Karpas-422 (cell line): ENCODE measurements at regions not wholly inside any gene's neighbourhood (a gene's known extent, or its start where the extent isn't known, plus 50 kb on each side); places are given as distances from the start of the nearest gene placed in this dataset.

Source experiments
- DNase-seq: peaks from one replicate; pipeline ENCODE4 v3.0.0-alpha.2; 2015
- H2AFZ ChIP-seq: fragments of 200-600 bp; sonication (generic); 2 replicates; pipeline ENCODE4 v1.6.1; 2014; ENCODE audit warnings: antibody characterized with exemption, low read length, mixed read lengths
- H3K27ac ChIP-seq: fragments of 200-600 bp; sonication (generic); 2 replicates; pipeline ENCODE4 v1.5.1; 2014; ENCODE audit warnings: mild to moderate bottlenecking, low read length, moderate library complexity
- H3K27me3 ChIP-seq: fragments of 200-600 bp; sonication (generic); 2 replicates; pipeline ENCODE4 v1.6.1; 2014; ENCODE audit warnings: low read length, mixed read lengths
- H3K36me3 ChIP-seq: fragments of 200-600 bp; sonication (generic); 2 replicates; pipeline ENCODE4 v1.6.1; 2014; ENCODE audit warnings: low read length, mixed read lengths; ENCODE audit not compliant: insufficient read depth
- H3K4me1 ChIP-seq: fragments of 200-600 bp; sonication (generic); 2 replicates; pipeline ENCODE4 v1.6.1; 2014; ENCODE audit warnings: mild to moderate bottlenecking, low read length, mixed read lengths
- H3K4me2 ChIP-seq: fragments of 200-600 bp; sonication (generic); 2 replicates; pipeline ENCODE4 v1.6.1; 2014; ENCODE audit warnings: low read length, low read depth, mild to moderate bottlenecking; ENCODE audit not compliant: poor library complexity, severe bottlenecking
- H3K4me3 ChIP-seq: fragments of 200-600 bp; sonication (generic); 2 replicates; pipeline ENCODE4 v1.5.1; 2014; ENCODE audit warnings: mild to moderate bottlenecking, antibody characterized with exemption, low read length, mixed read lengths
- H3K79me2 ChIP-seq: fragments of 200-600 bp; sonication (generic); 2 replicates; pipeline ENCODE4 v1.6.1; 2014; ENCODE audit warnings: mild to moderate bottlenecking, low read length, mixed read lengths
- H3K9ac ChIP-seq: fragments of 200-600 bp; sonication (generic); 2 replicates; pipeline ENCODE4 v1.6.0; 2014; ENCODE audit warnings: low read length
- H3K9me2 ChIP-seq: fragments of 200-600 bp; sonication (generic), shearing (Covaris generic); replicated peaks from 2 replicates; pipeline ENCODE4 v1.6.0; 2014; ENCODE audit warnings: mild to moderate bottlenecking, low read length, moderate library complexity; ENCODE audit not compliant: insufficient read depth
- H3K9me3 ChIP-seq: fragments of 300-700, 200-600 bp; sonication (generic); 2 replicates; pipeline ENCODE4 v1.6.1; 2014; ENCODE audit warnings: low read length, mixed read lengths
- H4K20me1 ChIP-seq: fragments of 200-600 bp; sonication (generic); 2 replicates; pipeline ENCODE4 v1.6.1; 2014; ENCODE audit warnings: mild to moderate bottlenecking, antibody characterized with exemption, low read length, low read depth; ENCODE audit not compliant: insufficient read depth

DNA sequence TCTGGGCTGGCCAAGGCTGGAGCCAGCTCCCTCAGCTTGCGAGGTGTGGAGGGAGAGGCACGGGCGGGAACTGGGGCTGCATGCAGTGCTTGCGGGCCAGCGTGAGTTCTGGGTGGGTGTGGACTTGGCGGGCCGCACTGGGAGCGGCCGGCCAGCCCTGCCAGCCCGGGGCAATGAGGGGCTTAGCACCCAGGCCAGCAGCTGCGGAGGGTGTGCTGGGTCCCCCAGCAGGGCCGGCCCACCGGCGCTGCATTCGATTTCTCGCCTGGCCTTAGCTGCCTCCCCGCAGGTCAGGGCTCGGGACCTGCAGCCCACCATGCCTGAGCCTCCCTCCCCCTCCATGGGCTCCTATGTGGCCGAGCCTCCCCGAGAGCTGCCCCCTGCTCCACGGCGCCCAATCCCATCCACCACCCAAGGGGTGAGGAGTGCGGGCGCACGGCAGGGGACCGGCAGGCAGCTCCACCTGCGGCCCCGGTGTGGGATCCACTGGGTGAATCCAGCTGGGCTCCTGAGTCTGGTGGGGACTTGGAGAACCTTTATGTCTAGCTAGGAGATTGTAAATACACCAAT is 302.6 kb upstream of the ADAMTS16 start:
- H3K9ac ChIP-seq, result no peak overlapping the region
- no peak for DNase-seq
- H2AFZ ChIP-seq, result no peak overlapping the region
- H3K4me1 ChIP-seq, result no peaks in the 10 kb centered on the region
- H3K4me3 ChIP-seq, result no peak overlapping the region
- no peaks in the 10 kb centered on the region for H4K20me1 ChIP-seq
- H3K79me2 ChIP-seq, result no peaks in the 10 kb centered on the region
- no peak overlapping the region for H3K4me2 ChIP-seq
- no peaks in the 10 kb centered on the region for H3K27me3 ChIP-seq
- H3K9me2 ChIP-seq, result no peaks in the 10 kb centered on the region
- H3K27ac ChIP-seq, result no peak overlapping the region
- H3K36me3 ChIP-seq, result no peaks in the 10 kb centered on the region
- peaks cover 12% of the 10 kb centered on the region for H3K9me3 ChIP-seq

GRCh38 chr5:4845221-4845620 is 294.9 kb upstream of the ADAMTS16 start:
- H4K20me1 ChIP-seq, result no peaks in the 10 kb centered on the region
- no peak overlapping the region for H3K4me3 ChIP-seq
- DNase-seq, result no peak
- no peaks in the 10 kb centered on the region for H3K79me2 ChIP-seq
- no peak overlapping the region for H3K9ac ChIP-seq
- H3K9me3 ChIP-seq, result peaks cover 5% of the 10 kb centered on the region; the same call in 1 of the 2 replicates
- H3K9me2 ChIP-seq, result no peaks in the 10 kb centered on the region
- H3K4me2 ChIP-seq, result no peak overlapping the region
- H3K36me3 ChIP-seq, result no peaks in the 10 kb centered on the region
- no peak overlapping the region for H3K27ac ChIP-seq
- H2AFZ ChIP-seq, result no peak overlapping the region
- H3K4me1 ChIP-seq, result no peaks in the 10 kb centered on the region
- H3K27me3 ChIP-seq, result no peaks in the 10 kb centered on the region

DNA sequence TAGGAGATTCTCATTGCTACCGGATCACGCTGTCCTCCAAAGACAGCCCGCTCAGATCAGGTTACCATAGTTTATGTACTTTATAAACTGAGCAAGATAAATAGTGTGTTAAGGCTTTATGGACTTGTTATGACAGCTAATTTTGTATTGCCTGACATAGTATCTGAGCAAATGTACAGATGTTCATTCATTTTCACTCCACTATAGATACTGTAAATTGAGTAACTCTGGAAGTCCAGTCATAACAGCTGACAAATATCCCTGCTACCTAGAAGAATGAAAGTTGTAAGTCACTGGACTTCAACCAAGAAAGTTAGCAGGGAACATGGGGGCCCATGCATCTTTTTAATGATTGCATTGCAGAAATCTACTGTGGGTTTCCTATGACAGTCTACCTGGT is 292.4 kb upstream of the ADAMTS16 start:
- Histone ChIP-seq H3K4me1 (no peaks in the 10 kb centered on the region), H3K36me3 (no peaks in the 10 kb centered on the region), H3K9me2 (no peaks in the 10 kb centered on the region), H3K27me3 (no peaks in the 10 kb centered on the region), H3K4me2 (no peak overlapping the region), H3K79me2 (no peaks in the 10 kb centered on the region), H3K27ac (no peak overlapping the region), H2AFZ (no peak overlapping the region), H3K9me3 (peaks cover 5% of the 10 kb centered on the region; the same call in 1 of the 2 replicates), H3K4me3 (no peak overlapping the region), H4K20me1 (no peaks in the 10 kb centered on the region), H3K9ac (no peak overlapping the region)
- DNase-seq, result no peak

- H3K4me2 ChIP-seq, result no peak overlapping the region
- H3K4me1 ChIP-seq, result no peaks in the 10 kb centered on the region
- DNase-seq, result no peak
- no peak overlapping the region for H3K4me3 ChIP-seq
- no peak overlapping the region for H2AFZ ChIP-seq
- peaks cover 4% of the 10 kb centered on the region; the same call in 1 of the 2 replicates for H3K9me3 ChIP-seq
- no peaks in the 10 kb centered on the region for H3K79me2 ChIP-seq
- no peak overlapping the region for H3K9ac ChIP-seq
- H3K27ac ChIP-seq, result no peak overlapping the region
- no peaks in the 10 kb centered on the region for H4K20me1 ChIP-seq
- H3K27me3 ChIP-seq, result no peaks in the 10 kb centered on the region
- H3K9me2 ChIP-seq, result no peaks in the 10 kb centered on the region; the same call in 1 of the 2 replicates
- H3K36me3 ChIP-seq, result no peaks in the 10 kb centered on the region
Measured at GRCh38 chr5:4855036-4855435, 285.1 kb upstream of the ADAMTS16 start.

DNA sequence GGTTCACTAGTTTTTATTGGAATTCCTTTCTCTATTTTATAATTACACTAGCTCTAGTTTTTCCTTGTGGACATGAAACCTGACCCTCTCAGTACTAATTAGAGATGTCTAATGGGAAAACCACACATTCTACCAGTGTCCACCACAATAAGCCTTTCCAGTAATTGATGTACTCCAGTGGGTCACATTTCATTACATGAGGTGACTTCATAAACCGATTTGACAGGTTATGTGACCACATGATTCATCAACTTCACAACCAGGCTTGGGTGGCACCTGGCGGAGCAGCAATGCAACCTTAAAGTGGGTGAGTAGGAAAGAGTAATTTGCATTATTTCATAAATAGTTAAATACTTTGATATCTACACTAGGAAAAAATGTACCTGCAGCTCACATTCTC is 284.2 kb upstream of the ADAMTS16 start:
- H3K27me3 ChIP-seq, result no peaks in the 10 kb centered on the region
- no peaks in the 10 kb centered on the region for H4K20me1 ChIP-seq
- H3K4me1 ChIP-seq, result no peaks in the 10 kb centered on the region
- peaks cover 3% of the 10 kb centered on the region; the same call in 1 of the 2 replicates for H3K9me3 ChIP-seq
- no peak for DNase-seq
- H3K27ac ChIP-seq, result no peak overlapping the region
- no peak overlapping the region for H3K4me2 ChIP-seq
- no peak overlapping the region for H3K4me3 ChIP-seq
- no peak overlapping the region for H3K9ac ChIP-seq
- H3K79me2 ChIP-seq, result no peaks in the 10 kb centered on the region
- no peak overlapping the region for H2AFZ ChIP-seq
- H3K9me2 ChIP-seq, result no peaks in the 10 kb centered on the region; the same call in 1 of the 2 replicates
- no peaks in the 10 kb centered on the region for H3K36me3 ChIP-seq

- no peaks in the 10 kb centered on the region; the same call in 1 of the 2 replicates for H3K9me2 ChIP-seq
- DNase-seq, result no peak
- no peaks in the 10 kb centered on the region for H3K27me3 ChIP-seq
- H3K9me3 ChIP-seq, result no peaks in the 10 kb centered on the region
- no peak overlapping the region for H3K9ac ChIP-seq
- H3K4me3 ChIP-seq, result no peak overlapping the region
- H3K4me1 ChIP-seq, result no peaks in the 10 kb centered on the region
- H4K20me1 ChIP-seq, result no peaks in the 10 kb centered on the region
- H3K79me2 ChIP-seq, result no peaks in the 10 kb centered on the region
- no peaks in the 10 kb centered on the region for H3K36me3 ChIP-seq
- no peak overlapping the region for H2AFZ ChIP-seq
- no peak overlapping the region for H3K27ac ChIP-seq
- H3K4me2 ChIP-seq, result no peak overlapping the region
Measured at GRCh38 chr5:4857761-4858160, 282.4 kb upstream of the ADAMTS16 start.

DNA sequence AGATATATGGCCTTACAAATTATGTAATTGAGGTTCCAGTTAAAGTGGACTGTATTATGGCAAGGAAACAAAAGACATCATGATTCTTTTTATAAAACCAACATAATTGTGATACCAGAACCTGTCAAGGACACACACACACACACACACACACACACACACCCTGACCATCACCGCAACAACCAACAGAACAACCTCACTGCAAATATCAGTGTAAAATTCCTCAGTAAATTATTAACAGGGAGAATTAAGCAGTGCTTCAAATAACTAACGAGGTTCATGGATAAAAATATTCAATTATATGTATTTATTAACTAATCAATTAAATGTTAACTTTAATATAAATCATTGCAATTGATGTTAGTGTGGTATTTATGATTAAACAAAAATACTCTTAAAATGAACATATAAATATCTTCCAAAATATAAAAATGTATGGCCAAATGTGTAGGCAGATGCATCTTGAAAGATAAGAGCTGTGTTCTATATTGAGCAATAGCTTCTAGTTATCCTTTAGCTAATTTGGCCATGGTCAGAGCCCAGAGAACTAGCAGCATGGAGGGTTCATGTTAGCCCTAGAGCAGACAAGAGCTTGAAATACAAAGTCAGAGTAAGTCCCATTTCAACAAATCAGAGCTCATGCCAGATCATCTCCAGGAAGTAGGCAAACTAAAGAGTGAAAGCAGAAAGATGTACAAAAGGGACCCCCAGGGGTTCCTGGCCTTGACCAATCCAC is 280.5 kb upstream of the ADAMTS16 start:
- no peak for DNase-seq
- H3K4me2 ChIP-seq, result no peak overlapping the region
- no peaks in the 10 kb centered on the region for H3K9me3 ChIP-seq
- no peak overlapping the region for H3K27ac ChIP-seq
- no peak overlapping the region for H3K9ac ChIP-seq
- no peaks in the 10 kb centered on the region for H3K4me1 ChIP-seq
- no peaks in the 10 kb centered on the region for H3K36me3 ChIP-seq
- no peaks in the 10 kb centered on the region for H3K79me2 ChIP-seq
- no peaks in the 10 kb centered on the region for H4K20me1 ChIP-seq
- H3K4me3 ChIP-seq, result no peak overlapping the region
- no peak overlapping the region for H2AFZ ChIP-seq
- no peaks in the 10 kb centered on the region for H3K27me3 ChIP-seq
- H3K9me2 ChIP-seq, result no peaks in the 10 kb centered on the region

GRCh38 chr5:4860631-4861030 is 279.5 kb upstream of the ADAMTS16 start:
- Histone ChIP-seq H3K4me1 (no peaks in the 10 kb centered on the region), H3K4me2 (no peak overlapping the region), H3K9me3 (no peaks in the 10 kb centered on the region), H3K4me3 (no peak overlapping the region), H4K20me1 (no peaks in the 10 kb centered on the region), H3K9me2 (no peaks in the 10 kb centered on the region), H3K27me3 (no peaks in the 10 kb centered on the region), H3K9ac (no peak overlapping the region), H3K79me2 (no peaks in the 10 kb centered on the region), H2AFZ (no peak overlapping the region), H3K27ac (no peak overlapping the region), H3K36me3 (no peaks in the 10 kb centered on the region)
- DNase-seq, result no peak
